HG03196 (cell line): ENCODE measurements at regions not wholly inside any gene's neighbourhood (a gene's known extent, or its start where the extent isn't known, plus 50 kb on each side); places are given as distances from the start of the nearest gene placed in this dataset.

Experiments used
- ATAC-seq: cut with Tn5 transposase; IDR thresholded peaks from one replicate; pipeline ENCODE4 v1.9.1; 2021; ENCODE audit not compliant: unreplicated experiment

DNA sequence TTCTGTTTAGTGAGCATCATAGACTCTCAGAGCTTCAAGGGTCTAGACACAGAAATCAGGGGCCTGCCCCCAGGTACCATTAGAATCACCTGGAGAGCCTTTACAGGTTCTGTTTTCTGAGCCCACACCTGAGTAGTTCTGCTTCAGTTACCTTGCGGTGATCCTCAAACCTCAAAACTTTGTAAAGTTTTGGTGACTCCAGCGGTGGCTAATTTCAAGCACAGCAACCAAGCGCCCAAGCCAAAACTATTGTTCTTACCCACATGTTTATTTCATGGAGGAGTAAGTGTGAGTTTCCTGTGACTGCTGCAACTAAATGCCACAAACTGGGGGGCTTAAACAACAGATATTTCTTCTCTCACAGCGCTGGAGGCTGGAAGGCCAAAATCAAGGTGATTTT, 108.9 kb downstream of the FOXD1 start:
- no peak for ATAC-seq

DNA sequence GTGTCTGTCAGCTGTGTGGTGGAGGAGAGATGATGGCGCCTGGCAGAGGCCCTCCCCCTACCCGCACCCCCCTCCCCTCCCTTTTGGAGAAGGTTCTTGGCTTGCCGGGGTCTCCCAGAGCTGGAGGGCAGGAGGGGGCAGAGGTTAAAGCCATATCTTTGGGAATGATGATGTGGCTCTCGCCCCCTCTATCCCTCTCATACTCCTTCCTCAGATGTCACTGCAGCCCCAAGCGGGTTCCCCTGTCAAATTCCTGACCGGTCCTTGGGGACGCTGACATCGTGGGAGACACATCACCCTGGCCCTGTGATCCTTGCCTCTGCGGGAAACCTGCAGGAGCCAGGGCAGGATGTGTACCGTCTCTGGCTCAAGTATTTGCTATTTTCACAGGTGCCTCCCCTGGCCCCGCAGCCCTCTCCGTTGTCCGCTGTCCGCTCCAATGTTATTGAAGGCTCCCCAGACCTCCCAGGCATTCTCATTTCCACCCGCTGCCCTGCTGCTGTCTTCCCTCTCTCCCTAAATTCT, 109.5 kb downstream of the FOXD1 start:
- ATAC-seq, result no peak

DNA sequence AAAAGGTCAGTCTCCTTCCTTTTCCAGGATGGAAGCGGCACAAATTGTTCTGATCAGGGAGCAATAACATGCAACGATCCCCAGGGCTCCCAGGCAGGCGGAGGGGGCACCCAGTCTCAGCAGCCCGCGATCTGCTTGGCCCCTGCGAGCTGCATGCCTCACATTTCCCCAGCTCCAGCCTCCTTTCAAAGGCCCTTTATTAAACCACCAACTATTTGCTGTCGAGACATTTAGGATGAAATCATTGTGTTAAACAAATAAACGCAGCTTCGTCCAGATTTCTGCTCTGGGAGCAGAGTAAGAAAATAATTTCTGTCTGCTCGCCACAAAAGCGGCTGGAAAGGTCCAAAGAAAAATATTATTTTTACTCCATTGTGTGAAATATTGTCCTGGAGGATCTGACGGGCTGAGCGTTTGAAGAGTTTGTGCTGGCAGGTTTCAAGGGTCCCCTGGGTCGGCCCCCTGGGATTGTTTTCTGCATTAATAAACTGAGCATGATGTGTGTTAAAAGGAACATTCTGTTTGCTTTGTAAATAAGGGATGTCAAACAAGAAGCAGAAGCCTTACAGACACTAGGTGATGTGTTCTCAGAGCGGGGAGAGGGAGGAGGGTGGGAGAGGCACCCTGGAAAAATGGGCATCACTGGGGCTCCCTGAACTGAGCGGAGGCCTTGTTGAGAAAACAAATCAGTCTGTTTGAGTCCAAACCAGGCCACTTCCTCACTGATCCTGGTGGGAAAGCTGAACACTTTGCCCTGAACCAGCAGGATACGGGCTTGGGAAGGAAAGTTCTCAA, 110.1 kb downstream of the FOXD1 start:
- no peak for ATAC-seq

DNA sequence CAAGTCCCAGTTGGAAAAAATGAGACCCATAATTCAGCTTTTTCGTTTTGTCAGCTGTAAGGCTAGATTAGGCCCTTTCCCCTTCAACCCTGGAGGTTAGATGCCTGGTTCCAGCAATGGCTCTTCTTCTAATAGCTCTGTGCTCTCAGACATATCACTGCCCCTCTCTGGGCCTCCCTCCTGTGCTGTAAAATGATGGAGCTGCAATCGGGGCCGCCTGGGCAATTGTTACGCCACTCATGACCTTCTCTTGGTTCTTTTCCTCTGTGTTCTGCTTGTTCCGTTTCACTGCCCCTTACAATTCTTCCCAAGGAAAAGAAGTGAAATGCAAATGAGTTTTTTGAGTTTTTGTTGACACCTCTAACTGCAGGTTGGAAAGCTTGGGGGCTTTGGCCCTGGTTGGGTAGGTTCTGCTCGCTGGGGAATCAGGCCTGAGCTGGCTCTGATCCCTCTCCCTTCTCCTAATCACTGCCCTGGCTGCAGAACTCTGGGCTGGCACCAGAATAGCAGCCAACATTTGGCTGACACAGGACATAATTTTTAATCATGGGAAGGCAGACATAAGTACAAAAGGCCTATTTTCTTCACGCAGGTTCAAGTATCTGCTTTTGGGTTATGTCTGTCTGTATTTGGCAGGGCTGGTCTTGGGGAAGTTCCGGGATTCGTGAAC, 110.9 kb downstream of the FOXD1 start:
- no peak for ATAC-seq

DNA sequence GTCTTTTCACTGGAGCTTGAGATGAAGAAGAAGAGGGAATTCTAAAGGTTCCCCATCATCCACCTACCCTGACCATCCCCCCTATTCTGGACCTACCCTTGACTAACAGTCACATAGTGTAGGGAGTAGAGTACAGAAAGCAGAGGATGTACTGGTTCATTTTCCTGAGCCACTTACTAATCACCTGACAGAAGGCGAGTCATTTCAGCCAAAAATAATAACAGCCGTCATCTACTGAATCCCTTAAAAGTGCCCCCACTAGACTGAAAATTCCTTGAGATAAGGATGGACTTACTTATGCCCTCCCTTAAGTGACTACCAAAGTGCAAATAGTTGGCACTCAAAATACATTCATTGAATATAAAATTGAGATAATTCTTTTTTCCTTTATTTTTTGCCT, 112.2 kb downstream of the FOXD1 start:
- no peak for ATAC-seq

DNA sequence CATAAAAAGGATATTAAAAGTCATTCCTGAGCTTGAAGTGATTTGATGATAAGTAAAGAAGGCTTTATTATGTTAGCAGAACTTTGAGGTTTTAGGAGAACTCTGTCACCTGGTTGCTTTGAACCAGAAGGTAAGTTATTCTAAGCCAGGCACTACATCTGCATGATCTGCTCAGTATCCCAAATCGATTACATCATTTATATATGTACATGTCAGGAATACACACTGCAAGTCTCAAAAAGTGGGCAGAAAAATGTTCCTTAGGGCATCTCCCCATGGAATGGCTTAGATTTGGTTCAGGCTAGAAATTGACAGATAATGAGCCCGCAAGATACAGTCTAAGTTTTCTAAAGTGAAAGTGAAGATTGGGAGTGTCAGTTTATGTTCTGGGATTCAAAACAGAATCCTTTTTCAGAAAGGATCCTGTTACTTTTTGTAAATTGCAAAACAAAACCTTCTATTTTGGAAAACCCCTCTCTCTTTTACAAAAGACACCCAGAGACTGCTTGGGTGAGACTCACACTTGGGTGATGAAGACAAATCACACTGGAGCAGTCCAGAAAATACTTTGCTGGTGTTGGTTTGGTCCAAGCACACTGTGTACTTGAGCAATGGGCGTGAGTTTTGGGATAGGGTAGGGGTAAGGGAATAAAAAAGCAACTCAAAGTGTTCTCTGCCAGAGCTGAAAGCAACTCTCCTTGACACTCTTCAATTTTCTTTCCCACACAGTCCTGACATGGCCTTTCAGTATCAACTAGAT, 114.5 kb downstream of the FOXD1 start:
- no peak for ATAC-seq

DNA sequence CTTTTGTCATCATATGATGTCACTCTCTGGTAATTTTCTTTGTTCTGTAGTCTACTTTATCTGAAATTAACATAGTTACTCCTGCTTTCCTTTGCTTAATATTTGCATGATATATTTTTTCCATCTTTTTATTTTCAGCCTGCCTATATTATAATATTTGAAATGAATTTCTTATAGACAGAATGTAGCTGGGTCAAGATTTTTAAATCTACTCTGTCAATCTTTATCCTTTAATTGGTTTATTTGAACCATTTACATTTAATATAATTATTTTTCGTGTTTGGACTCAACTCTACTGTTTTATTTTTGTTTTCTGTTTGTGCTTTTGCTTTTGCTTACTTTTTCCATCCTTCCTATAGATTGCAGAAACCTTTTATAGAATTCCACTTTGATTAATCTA, 118.0 kb downstream of the FOXD1 start:
- ATAC-seq, result no peak

DNA sequence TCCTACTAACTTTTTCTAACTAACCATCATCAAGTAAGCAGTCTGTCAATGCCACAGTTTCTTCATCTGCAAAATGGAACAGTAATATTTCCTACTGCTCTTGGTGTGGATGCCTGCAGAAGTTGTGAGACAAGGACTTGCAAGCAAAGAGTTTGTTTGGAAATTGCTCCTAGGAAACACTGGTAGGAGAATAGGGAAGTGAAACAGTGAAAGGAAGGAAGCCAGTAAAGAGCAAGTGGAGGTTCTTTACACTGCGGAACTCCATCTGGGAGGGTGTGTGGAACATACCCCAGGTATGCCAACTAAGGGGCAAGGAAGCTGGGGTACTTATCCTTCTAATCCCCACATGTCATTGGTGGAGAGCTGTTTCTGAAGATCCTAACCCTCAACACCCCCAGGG, 119.9 kb downstream of the FOXD1 start:
- ATAC-seq, result no peak

DNA sequence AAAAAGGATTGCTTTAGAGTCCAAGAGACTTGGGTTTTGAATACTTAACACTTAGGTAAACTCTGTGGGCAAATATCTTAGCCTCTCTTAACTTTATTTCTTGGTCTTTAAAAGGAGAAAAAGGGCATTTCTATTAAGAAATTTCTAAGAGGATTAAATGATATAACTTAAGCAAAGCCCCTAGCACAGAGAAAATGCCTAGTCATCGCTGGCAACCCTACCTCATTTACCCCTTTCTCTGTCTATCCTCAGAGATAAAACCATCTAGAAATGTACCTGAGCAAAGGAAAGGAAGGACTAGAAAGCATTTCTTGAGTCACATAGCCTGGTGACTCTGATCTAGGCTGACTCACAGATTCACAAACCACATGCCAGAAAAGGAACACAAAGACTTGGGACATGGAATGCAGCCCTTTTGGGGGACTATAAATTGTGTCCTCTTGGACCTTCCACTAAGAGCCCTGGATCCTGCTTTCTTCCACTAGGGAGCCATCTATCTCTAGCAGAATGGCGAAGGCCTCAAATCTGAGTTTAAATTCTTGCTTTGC, 120.6 kb downstream of the FOXD1 start:
- ATAC-seq, result no peak

DNA sequence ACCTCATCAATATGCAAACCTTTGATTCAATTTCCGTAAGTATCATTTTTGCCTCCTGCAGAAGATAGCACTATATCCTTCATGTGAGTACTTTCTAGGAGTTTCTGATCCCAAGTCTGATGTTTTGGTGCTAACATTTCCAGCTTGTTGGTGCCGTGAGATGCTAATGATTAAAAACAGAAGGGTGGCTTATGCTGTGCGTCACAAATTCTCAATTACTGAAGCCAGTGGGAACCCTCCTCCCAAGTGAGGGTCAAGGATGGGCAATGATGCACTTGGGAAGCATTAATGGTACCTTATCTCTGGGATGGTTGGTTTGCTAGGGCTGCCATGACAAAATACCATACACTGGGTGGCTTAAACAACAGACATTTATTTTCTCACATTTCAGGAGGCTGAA, 123.0 kb downstream of the FOXD1 start:
- ATAC-seq, result no peak

DNA sequence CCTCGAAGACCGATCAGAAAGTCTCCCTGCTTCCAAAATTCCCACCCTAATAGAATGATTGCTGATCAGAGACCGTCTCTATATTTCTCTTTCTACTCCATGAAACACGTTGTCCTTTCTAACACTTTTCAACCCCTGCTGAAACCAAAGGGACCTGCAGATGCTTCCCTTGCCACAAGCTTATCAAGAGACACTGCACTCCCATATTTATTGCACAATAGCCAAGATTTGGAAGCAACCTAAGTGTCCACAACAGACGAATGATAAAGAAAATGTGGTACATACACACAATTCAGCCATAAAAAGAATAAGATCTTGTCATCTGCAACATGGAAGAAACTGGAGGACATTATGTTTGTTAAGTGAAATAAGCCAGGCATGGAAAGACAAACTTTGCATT, 125.1 kb downstream of the FOXD1 start:
- no peak for ATAC-seq

DNA sequence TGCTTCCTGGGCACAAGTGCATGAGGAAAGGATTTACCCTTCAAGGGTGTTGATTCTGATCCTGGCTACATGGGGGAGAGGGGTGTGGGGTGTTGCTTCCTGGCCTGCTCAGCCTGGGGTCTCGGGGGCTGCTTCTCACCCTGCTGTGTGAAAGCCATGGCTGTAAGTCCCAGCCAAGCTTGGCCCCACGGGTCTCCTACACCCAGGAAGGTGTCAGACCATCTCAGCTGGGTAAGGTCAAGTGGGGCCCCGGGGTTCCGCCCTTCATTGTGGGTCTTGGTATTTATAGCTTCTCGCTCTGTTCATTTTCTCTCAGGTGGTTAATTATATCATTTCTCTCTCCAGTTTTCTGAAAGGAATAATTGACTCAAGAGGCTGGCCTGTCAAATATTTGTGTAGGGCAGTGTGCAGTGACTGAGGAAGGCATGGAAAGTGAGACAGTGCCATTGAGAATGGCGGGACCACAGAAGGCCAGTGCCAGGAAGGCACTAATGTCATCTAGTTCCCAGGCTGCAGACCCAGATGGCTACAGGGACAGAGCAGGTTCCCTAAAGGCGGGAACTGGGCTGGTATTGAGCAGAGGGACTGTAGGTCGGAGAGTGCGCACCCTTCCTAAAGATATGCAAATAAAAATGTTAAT, 126.0 kb downstream of the FOXD1 start:
- no peak for ATAC-seq

DNA sequence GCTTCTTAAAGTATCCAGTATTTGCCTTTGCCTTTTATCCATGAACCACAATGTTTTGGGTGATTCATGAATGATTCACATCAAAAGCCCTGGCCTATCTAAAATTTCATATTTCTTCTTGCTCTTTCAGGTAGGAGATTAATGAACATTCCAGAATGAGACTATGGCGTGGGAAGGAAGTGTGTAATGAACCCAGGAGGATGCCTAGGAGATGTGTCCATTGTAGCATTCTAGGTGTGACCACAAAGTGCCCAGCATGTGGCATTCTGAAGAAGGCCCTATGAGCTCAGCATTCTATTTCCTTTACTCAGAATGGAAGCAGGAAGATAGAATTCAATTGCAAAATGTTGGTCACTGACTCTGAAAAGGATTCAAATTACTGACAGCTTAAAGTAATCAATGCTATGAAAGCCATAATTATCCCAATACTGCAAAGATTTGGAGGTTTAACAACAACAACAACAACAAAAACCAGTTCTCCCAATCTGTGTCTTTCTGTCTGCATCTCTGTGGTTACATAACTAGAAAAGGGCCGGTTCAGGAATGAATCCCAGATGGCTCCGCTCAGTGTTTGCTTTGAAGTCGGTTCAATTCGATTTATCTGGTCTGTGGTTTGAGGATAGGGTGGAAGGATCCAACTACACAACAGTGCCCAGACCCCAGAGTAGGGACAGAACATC, 126.7 kb downstream of the FOXD1 start:
- no peak for ATAC-seq

DNA sequence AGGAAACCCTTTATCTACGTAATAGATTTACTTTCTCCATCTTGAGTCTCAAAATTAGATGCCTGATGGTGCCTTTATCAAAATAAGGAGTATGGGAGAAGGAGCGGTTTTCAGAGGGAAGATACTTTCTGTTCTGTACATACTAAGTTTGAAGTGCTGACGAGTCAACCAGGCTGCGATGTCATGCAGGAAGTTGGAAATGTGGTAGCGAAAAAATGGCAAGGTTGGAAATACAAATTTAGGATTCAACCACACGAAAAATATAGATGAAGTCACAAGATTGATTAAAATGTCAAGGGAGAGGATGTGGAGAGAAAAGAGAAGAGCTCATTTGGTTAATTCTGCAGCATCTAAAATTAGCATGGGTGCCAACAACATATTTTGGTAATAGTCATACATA, 129.5 kb downstream of the FOXD1 start:
- ATAC-seq, result no peak

DNA sequence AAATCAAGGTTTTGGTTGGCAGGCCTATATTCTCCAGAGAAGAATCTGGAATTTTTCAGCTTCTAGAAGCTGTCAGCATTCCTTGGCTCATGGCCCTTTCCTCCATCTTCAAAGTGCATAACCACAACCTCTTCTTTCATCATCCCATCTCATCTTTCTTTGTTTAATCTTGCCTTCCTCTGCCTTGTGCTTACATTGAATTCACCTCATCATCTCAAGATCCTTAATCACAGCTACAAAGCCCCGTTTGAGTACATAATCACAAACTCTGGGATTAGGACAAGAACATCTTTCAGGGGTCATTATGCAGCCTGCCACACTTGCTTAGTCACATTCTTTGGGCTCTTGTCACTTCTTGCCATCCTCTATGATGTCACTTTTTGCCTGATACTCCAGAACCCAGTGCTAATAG, 130.3 kb downstream of the FOXD1 start:
- ATAC-seq, result no peak

DNA sequence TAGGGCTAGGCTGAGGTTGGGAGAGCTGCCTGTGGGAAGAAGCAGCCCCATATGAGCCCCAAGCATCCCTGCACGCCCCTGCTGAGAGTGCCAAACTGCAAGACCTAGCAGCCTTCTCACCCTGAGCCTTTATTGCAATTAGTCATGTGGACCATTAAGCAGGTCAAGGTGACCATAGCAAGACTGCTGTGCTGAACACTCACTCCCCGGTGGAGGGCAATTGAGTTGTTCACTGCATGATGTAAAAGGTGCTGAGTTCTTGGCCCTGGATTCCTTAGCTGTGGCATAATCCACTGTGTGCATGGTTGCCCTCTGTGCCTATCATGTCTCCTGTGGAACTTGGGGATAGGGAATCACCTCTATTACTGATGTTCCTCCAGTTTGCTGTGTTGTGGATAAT, 131.1 kb downstream of the FOXD1 start:
- ATAC-seq, result no peak

DNA sequence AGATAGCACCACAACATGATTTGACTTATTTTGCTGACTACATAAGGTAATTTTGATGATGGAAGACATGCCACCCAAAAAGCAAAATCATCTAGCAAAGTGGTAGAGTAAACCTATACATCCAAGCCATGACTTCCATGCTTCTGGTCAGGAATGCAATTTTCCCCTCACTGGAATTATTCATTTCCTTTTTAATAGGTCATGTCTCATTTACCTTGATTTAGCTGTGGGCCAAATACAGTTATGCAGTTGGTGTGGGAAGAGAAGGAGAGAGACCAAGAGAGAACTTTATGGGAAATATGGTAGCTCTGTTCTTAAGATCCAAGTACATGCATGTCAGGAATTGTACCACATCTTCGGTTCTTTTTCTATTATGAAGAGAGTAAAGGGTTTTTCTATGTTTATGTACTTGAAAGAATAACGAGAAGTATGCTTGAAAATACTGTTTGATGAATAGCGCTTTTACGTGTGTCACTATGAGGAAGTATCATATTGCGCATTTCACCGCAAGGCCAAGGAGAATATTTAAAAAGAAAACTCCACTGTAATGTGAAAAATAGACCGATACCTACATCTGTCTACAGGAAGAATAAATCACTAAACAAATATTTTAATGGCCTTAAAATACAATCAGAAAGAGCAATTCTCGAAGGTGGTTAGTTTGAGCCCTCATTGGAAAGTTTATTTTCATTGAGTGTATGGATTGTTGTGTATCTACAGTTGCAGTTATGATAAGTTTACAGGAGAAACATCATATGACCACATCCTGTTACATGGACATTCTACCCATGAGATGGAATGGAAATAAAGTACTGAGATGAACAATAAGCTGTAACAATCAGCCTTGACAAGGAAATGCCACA, 134.0 kb downstream of the FOXD1 start:
- ATAC-seq, result no peak

DNA sequence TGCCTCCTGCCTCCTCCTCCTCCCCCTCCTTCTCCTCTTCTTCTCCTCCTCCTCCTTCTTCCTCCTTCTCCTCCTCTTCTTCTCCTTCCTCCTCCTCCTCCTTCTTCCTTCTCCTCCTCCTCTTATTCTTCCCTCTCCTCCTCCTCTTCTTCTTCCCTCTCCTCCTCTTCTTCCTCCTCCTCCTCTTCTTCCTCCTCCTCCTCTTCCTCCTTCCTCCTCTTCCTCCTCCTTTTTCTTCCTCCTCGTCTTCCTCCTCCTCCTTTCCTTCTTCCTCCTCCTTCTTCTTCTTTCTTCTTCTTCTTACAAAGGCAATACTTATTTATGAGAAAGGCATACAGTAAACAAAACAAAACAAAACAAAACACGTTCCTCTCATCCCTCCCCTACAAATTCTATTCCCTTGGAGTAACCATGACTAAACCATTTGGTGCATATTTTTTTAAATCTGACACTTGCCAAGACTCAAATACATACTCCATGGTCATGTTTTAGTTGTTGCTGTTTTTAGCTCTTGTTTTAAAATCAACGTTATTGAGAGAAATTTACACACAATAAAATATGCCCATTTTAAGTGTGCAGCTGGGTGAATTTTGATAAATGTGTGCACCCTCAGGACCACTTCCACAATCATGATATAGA, 135.6 kb downstream of the FOXD1 start:
- ATAC-seq, result no peak
